Right ventricle myocardium inferior (tissue), 1 donor: ENCODE measurements at regions not wholly inside any gene's neighbourhood (a gene's known extent, or its start where the extent isn't known, plus 50 kb on each side); places are given as distances from the start of the nearest gene placed in this dataset.
"Not testable (repeated sequence)": the region's sequence is repeated elsewhere in the genome, so short reads cannot be mapped to it uniquely, and the experiment has no call there.

ENCODE experiments used
- ATAC-seq: fragments of 200-7000 bp; cut with Tn5 transposase; one replicate; pipeline ENCODE4 v1.9.1; 2020; ENCODE audit warnings: mild to moderate bottlenecking, moderate library complexity
- DNase-seq: peaks from one replicate; pipeline ENCODE4 v3.0.0; 2021; ENCODE audit errors: missing footprints
- intact Hi-C: fragments of 100-400 bp; cut with DNase I; formaldehyde crosslinking; loops from one replicate; pipeline ENCODE4 v1.11.0; 2022
- donor health status: DM: no; HTN: yes; CAD: no; lungs with severe emphysema.

GRCh38 chr18:10095356-10095755 is 181.5 kb downstream of the VAPA start:
- intact Hi-C loops, result no loop called here
- DNase-seq (no peak), ATAC-seq (no peak)

GRCh38 chr18:10099539-10100140 is 185.8 kb downstream of the VAPA start:
- no peak for ATAC-seq
- intact Hi-C loops, result no loop called here
- DNase-seq, result no peak

- DNase-seq (no peak), ATAC-seq (no peak)
- intact Hi-C loops, result no loop called here
These were observed 186.4 kb downstream of the VAPA start for GRCh38 chr18:10100196-10100595.

GRCh38 chr18:10100941-10101701 is 187.3 kb downstream of the VAPA start:
- intact Hi-C loops, result no loop called here
- DNase-seq (no peak), ATAC-seq (peak; percentile 57)

- ATAC-seq (no peak), DNase-seq (no peak)
- intact Hi-C loops, result no loop called here
These were observed 187.9 kb downstream of the VAPA start for GRCh38 chr18:10101729-10102128.

- intact Hi-C loops, ATAC-seq: not testable (repeated sequence)
These were observed 191.3 kb downstream of the VAPA start for GRCh38 chr18:10105118-10105517.

GRCh38 chr18:10111191-10111590 is 197.4 kb downstream of the VAPA start:
- ATAC-seq (no peak), DNase-seq (no peak)
- intact Hi-C loops, result no loop called here

More at GRCh38 chr18:10105118-10105517, 191.3 kb downstream of the VAPA start:
- DNase-seq, result not testable (repeated sequence)

DNA sequence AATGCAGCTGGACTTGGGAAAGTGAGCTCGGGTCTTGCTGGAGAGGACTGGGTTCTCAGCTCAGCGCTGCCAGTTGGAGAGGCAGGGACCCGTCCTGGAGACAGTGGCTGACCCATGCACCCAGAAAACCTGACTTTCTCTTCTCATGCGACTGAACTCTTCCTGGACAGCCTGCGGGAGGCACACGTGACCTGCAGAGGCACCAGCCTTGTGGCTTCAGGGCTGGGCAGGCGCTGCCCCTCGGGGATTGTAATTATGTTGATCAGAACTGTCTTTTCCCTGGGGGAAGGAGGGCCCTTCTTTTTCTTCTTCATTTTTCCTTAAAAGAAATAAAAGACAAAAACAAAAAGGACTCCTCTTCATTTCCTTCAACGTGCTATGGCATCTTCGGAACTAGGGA is 198.1 kb downstream of the VAPA start:
- intact Hi-C loops, result no loop called here
- no peak for ATAC-seq
- no peak for DNase-seq

- intact Hi-C loops, result no loop called here
- DNase-seq (no peak), ATAC-seq (peak; percentile 28)
These were observed 199.6 kb downstream of the VAPA start for GRCh38 chr18:10113121-10114022.

DNA sequence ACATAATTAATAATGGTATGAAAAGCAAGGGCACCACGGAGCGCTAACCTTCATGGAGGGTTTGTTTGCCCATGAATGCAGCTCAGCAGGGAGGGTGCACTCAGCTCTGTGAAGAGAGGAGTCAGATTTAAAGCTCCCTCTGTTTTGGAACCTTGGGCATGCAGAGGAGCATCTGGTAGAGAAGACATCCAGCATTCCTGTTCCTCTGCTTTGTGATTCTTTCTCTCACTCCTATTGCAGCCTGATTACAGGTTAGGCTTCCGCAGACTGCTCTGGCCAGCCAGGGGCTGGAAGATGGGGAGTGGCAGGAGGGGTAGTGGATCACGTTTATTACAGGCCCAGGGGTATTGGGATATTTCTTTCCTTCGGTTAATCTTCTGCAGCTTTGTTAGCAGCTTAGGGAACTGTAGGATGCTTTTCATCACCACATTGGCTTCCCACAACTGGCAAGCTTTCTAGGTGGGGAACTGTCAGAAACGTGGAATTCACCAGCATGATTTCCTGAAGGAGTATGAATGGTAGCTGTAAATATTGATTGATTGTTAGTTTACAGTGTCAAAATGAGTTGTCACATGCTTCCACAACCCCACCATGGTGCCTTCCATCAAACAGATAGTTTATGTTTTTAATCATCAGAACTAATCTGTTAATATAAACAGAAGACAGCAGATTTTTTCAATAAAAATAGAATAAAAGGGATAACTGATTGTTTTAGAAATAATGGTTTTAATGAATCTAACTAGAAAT is 201.1 kb downstream of the VAPA start:
- ATAC-seq (no peak), DNase-seq (no peak)
- intact Hi-C loops, result no loop called here

DNA sequence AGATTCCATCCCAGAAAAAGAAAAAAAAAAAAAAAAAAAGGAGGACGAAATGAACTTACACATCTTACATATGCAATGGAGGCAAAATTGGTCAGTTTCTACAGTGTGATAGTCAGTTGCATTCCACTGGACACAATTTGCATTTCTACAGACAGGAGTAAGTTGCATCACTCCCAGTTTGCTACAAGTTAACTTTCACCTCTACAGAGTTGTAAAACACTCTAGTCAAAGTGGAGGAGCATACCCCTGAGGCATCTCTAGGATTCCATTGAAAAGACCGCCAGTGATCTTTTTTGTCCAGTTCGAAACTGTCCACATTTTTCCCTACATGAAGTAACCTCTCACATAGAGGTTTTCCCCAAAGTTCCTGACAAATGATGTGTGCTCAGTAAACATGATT is 202.8 kb downstream of the VAPA start:
- intact Hi-C loops, result no loop called here
- ATAC-seq, result no peak
- DNase-seq, result no peak

GRCh38 chr18:10119528-10119927 is 205.7 kb downstream of the VAPA start:
- ATAC-seq, result no peak
- DNase-seq, result no peak
- intact Hi-C loops, result no loop called here

DNA sequence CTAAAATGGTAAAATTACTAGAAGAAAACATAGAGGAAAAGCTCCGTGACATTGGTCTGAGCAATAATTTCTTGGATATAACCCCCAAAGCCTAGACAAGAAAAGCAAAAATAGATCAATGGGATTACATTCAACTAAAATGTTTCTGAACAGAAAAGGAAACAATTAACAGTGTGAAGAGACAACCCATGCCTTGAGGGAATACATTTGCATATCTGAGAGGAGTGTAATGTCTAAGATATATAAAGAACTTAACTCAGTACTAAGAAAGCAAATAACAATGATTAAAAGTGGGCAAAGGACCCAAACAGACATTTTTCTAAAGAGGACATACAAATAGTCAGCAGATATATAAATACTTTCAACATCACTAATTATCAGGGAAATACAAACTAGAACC is 206.2 kb downstream of the VAPA start:
- no peak for DNase-seq
- intact Hi-C loops, result no loop called here
- no peak for ATAC-seq

DNA sequence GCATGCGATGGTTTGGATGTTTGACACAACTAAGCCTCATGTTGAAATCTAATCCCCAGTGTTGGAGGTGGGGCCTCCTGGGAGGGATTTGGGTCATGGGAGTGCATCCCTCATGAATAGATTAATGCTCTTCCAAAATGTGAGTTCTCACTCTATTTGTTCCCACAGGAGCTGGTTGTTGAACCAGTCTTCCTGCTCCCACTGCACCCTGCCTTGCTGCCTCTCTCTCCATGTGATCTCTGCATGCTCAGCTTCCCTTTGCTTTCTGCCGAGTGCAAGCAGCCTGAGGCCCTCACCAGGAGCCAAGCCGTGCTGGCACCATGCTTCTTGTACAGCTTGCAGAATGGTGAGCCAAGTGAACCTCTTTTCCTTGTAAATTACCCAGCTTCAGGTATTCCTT is 206.8 kb downstream of the VAPA start:
- no peak for ATAC-seq
- DNase-seq, result no peak
- intact Hi-C loops, result no loop called here

DNA sequence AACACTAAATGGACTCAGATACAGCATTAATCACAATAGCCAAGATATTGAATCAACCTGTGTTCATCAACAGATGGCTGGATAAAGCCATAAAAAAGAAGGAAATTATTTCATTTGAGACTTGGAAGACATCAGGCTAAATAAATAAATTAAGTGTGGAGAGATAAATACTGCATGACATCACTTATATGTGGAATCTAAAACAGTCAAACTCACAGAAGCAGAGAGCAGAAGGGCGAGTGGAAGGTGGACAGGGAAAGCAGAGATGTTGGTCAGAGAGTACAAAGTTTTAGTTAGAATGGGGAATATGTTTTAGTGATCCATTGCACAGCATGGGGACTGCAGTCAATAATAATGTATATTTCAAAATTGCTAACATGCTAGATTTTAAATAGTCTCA is 207.2 kb downstream of the VAPA start:
- intact Hi-C loops, result no loop called here
- ATAC-seq (no peak), DNase-seq (no peak)

GRCh38 chr18:10121786-10122515 is 208.1 kb downstream of the VAPA start:
- DNase-seq, result no peak
- ATAC-seq, result peak; percentile 88
- intact Hi-C loops, result no loop called here

DNA sequence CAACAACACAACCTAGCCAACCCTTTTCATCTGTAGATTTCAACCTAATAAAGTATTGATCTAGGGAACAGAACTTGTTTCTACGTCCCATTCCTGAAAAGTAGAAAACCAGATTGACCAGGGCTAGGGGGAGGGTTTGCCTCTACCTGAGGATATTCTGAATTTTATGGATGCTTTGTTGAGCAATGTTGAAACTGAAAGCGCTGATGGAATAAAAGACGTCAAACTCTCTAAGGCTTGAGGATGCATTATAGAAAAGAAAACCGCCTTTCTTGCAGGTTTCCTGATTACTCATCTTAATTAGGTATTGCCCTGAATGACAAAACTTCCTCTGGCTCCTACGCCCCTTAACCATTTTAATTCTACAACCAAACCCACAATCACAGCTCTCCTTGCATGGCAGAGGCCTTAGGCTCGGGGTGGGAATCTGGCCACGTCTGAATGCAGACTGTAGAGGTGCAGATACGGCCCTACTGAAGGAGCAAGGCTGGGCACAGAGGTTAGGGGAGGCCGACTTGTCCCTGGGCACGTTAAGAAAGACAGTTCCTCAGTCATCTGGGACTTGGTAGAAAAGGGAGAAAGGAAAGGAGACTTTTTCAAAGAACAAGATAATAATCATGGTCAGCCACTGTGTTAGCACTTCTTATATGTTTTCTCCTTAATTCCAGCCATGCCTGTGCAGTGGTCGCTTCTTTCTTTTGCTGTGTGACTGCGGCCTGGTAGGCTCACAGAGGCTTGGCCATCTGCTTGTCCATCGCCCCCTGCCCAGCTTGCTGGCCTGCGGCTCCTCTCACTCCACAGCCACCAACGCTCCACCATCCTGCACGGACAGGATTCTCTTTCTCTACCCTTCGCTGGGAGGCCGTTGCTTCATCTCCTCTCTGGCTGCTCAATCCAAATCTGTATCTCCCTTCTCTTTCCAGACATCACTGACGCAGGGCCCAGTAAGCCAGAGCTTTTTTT is 209.5 kb downstream of the VAPA start:
- DNase-seq (no peak), ATAC-seq (no peak)
- intact Hi-C loops, result no loop called here
